ENCODE measurements at regions not wholly inside any gene's neighbourhood (a gene's known extent, or its start where the extent isn't known, plus 50 kb on each side); places are given as distances from the start of the nearest gene placed in this dataset.

- Histone ChIP-seq H2AFZ (ENCODE audit: insufficient read depth, low read length, poor library complexity) (no peak overlapping the region), H2BK120ac (ENCODE audit: insufficient read depth, low read length, poor library complexity) (no peak overlapping the region), H3K27ac (ENCODE audit: low read depth, low read length) (no peak overlapping the region), H3K14ac (ENCODE audit: low read length) (no peak overlapping the region), H2BK12ac (ENCODE audit: low read length) (no peak overlapping the region), H3K23ac (ENCODE audit: low read length) (no peak overlapping the region), H3K79me2 (ENCODE audit: control insufficient read depth, insufficient read depth, low read length, poor library complexity) (no peaks in the 10 kb centered on the region), H3K79me1 (ENCODE audit: low read length) (no peaks in the 10 kb centered on the region), H3K36me3 (ENCODE audit: control insufficient read depth in 1 of 2, insufficient read depth in 2 of 2, low read length in 2 of 2) (no peaks in the 10 kb centered on the region), H3K9me3 (ENCODE audit: insufficient read depth, low read depth, low read length) (no peaks in the 10 kb centered on the region), H4K8ac (ENCODE audit: low read depth, low read length) (no peak overlapping the region), H2AK5ac (ENCODE audit: low read length) (no peak overlapping the region), H3K9ac (ENCODE audit: low read length) (no peak overlapping the region), H4K91ac (ENCODE audit: low read depth, low read length) (no peak overlapping the region), H3K27me3 (ENCODE audit: insufficient read depth, low read length) (no peaks in the 10 kb centered on the region), H3K18ac (ENCODE audit: low read length) (no peak overlapping the region), H2BK5ac (ENCODE audit: low read depth, low read length, poor library complexity) (no peak overlapping the region), H3K4ac (ENCODE audit: low read depth, low read length) (no peak overlapping the region), H4K12ac (ENCODE audit: low read depth, low read length) (no peak overlapping the region), H3K4me1 (ENCODE audit: control insufficient read depth in 1 of 2, insufficient read depth in 2 of 2, low read length in 2 of 2) (no peaks in the 10 kb centered on the region), H3K4me3 (ENCODE audit: low read depth, low read length) (no peak overlapping the region), H3K4me2 (ENCODE audit: low read length) (no peak overlapping the region)
- WGBS (ENCODE audit: extremely low coverage, insufficient coverage, insufficient read length), result no CpG with 5 or more reads among the region's 1 CpG
- no peak for DNase-seq
Observed at GRCh38 chr2:56450047-56450446, 266.3 kb downstream of the CCDC85A start.

DNA sequence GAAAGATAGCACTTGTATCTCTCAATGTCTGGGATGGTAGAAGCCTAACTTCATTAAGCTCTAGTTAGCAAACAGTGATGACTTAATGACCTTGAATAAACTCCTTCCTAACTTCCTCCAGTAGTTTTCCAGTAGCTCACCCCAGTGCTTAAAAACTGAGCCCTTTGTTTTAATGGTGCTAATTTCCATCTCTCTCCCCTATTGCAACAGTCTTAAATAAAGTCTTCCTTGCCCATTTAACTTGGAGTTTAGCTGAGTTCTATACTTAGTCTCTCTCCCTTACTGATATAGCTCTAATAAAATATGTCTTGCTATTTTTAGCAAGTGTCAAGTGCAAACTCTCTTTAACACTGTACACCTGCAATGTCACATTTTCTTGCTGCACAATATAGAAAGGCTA lies 267.0 kb downstream of the CCDC85A start:
- Histone ChIP-seq H2AFZ (ENCODE audit: insufficient read depth, low read length, poor library complexity) (no peak overlapping the region), H4K91ac (ENCODE audit: low read depth, low read length) (no peak overlapping the region), H4K12ac (ENCODE audit: low read depth, low read length) (no peak overlapping the region), H2BK12ac (ENCODE audit: low read length) (no peak overlapping the region), H3K4me1 (ENCODE audit: control insufficient read depth in 1 of 2, insufficient read depth in 2 of 2, low read length in 2 of 2) (no peaks in the 10 kb centered on the region), H3K9me3 (ENCODE audit: insufficient read depth, low read depth, low read length) (no peaks in the 10 kb centered on the region), H3K36me3 (ENCODE audit: control insufficient read depth in 1 of 2, insufficient read depth in 2 of 2, low read length in 2 of 2) (no peaks in the 10 kb centered on the region), H3K79me2 (ENCODE audit: control insufficient read depth, insufficient read depth, low read length, poor library complexity) (no peaks in the 10 kb centered on the region), H2BK5ac (ENCODE audit: low read depth, low read length, poor library complexity) (no peak overlapping the region), H3K23ac (ENCODE audit: low read length) (no peak overlapping the region), H3K4ac (ENCODE audit: low read depth, low read length) (no peak overlapping the region), H3K4me2 (ENCODE audit: low read length) (no peak overlapping the region), H4K8ac (ENCODE audit: low read depth, low read length) (no peak overlapping the region), H3K18ac (ENCODE audit: low read length) (no peak overlapping the region), H3K27ac (ENCODE audit: low read depth, low read length) (no peak overlapping the region), H2AK5ac (ENCODE audit: low read length) (no peak overlapping the region), H3K27me3 (ENCODE audit: insufficient read depth, low read length) (no peaks in the 10 kb centered on the region), H2BK120ac (ENCODE audit: insufficient read depth, low read length, poor library complexity) (no peak overlapping the region), H3K14ac (ENCODE audit: low read length) (no peak overlapping the region), H3K79me1 (ENCODE audit: low read length) (no peaks in the 10 kb centered on the region), H3K4me3 (ENCODE audit: low read depth, low read length) (no peak overlapping the region), H3K9ac (ENCODE audit: low read length) (no peak overlapping the region)
- DNase-seq, result no peak

DNA sequence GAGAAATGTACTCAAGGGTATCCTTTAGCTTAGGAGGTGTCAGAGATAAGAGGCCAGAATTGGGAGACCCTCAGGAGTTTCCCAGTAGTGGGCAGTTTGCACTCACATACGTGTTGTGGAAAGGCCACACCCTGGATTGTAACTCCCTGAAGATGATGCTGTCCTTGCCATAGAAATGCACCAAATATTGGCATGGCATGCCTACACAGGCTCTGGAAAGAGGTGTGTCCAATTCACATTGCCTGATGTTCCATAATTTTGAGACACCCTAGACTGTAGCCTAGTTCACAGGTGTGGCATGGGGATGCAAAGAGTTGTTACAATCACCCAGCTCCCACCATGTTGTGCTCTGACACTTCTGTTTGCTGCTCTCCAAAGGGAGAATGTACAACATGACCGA lies 271.9 kb downstream of the CCDC85A start:
- Histone ChIP-seq H3K27me3 (ENCODE audit: insufficient read depth, low read length) (no peaks in the 10 kb centered on the region), H3K9me3 (ENCODE audit: insufficient read depth, low read depth, low read length) (no peaks in the 10 kb centered on the region), H3K4ac (ENCODE audit: low read depth, low read length) (no peak overlapping the region), H3K4me1 (ENCODE audit: control insufficient read depth in 1 of 2, insufficient read depth in 2 of 2, low read length in 2 of 2) (no peaks in the 10 kb centered on the region), H3K18ac (ENCODE audit: low read length) (no peak overlapping the region), H4K12ac (ENCODE audit: low read depth, low read length) (no peak overlapping the region), H3K79me1 (ENCODE audit: low read length) (no peaks in the 10 kb centered on the region), H3K14ac (ENCODE audit: low read length) (no peak overlapping the region), H2BK5ac (ENCODE audit: low read depth, low read length, poor library complexity) (no peak overlapping the region), H2BK120ac (ENCODE audit: insufficient read depth, low read length, poor library complexity) (no peak overlapping the region), H3K79me2 (ENCODE audit: control insufficient read depth, insufficient read depth, low read length, poor library complexity) (no peaks in the 10 kb centered on the region), H3K4me2 (ENCODE audit: low read length) (no peak overlapping the region), H4K8ac (ENCODE audit: low read depth, low read length) (no peak overlapping the region), H3K36me3 (ENCODE audit: control insufficient read depth in 1 of 2, insufficient read depth in 2 of 2, low read length in 2 of 2) (no peaks in the 10 kb centered on the region), H3K23ac (ENCODE audit: low read length) (no peak overlapping the region), H2BK12ac (ENCODE audit: low read length) (no peak overlapping the region), H3K4me3 (ENCODE audit: low read depth, low read length) (no peak overlapping the region), H4K91ac (ENCODE audit: low read depth, low read length) (no peak overlapping the region), H3K9ac (ENCODE audit: low read length) (no peak overlapping the region), H3K27ac (ENCODE audit: low read depth, low read length) (no peak overlapping the region), H2AK5ac (ENCODE audit: low read length) (no peak overlapping the region), H2AFZ (ENCODE audit: insufficient read depth, low read length, poor library complexity) (no peak overlapping the region)
- no CpG with 5 or more reads among the region's 2 CpGs for WGBS (ENCODE audit: extremely low coverage, insufficient coverage, insufficient read length)
- no peak for DNase-seq

DNA sequence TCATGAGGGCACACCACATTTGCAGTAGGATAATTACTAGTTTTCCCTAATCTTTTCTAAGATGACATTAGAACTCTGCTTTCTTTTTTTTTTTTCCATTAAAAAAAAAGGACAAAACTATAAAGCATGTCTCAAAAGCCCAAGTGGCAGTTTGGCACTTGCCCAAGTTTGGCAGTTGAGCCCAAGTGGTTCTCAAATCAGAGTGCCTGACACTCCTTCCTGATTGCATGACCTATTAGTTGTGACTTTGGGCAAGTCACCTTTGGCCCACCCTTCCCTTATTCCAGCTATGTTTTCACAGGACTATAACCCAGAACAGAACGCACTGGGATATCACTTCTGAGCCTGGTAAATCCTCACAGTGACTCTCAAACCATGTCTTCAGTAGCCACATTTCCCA lies 273.0 kb downstream of the CCDC85A start:
- Histone ChIP-seq H3K27me3 (ENCODE audit: insufficient read depth, low read length) (no peaks in the 10 kb centered on the region), H3K79me2 (ENCODE audit: control insufficient read depth, insufficient read depth, low read length, poor library complexity) (no peaks in the 10 kb centered on the region), H2BK5ac (ENCODE audit: low read depth, low read length, poor library complexity) (no peak overlapping the region), H4K8ac (ENCODE audit: low read depth, low read length) (no peak overlapping the region), H3K9me3 (ENCODE audit: insufficient read depth, low read depth, low read length) (no peaks in the 10 kb centered on the region), H3K9ac (ENCODE audit: low read length) (no peak overlapping the region), H2BK120ac (ENCODE audit: insufficient read depth, low read length, poor library complexity) (no peak overlapping the region), H3K4me2 (ENCODE audit: low read length) (no peak overlapping the region), H3K18ac (ENCODE audit: low read length) (no peak overlapping the region), H4K91ac (ENCODE audit: low read depth, low read length) (no peak overlapping the region), H3K79me1 (ENCODE audit: low read length) (no peaks in the 10 kb centered on the region), H3K36me3 (ENCODE audit: control insufficient read depth in 1 of 2, insufficient read depth in 2 of 2, low read length in 2 of 2) (no peaks in the 10 kb centered on the region), H2BK12ac (ENCODE audit: low read length) (no peak overlapping the region), H3K14ac (ENCODE audit: low read length) (no peak overlapping the region), H3K4me3 (ENCODE audit: low read depth, low read length) (no peak overlapping the region), H3K27ac (ENCODE audit: low read depth, low read length) (no peak overlapping the region), H3K4me1 (ENCODE audit: control insufficient read depth in 1 of 2, insufficient read depth in 2 of 2, low read length in 2 of 2) (no peaks in the 10 kb centered on the region), H4K12ac (ENCODE audit: low read depth, low read length) (no peak overlapping the region), H3K23ac (ENCODE audit: low read length) (no peak overlapping the region), H2AFZ (ENCODE audit: insufficient read depth, low read length, poor library complexity) (no peak overlapping the region), H3K4ac (ENCODE audit: low read depth, low read length) (no peak overlapping the region), H2AK5ac (ENCODE audit: low read length) (no peak overlapping the region)
- WGBS (ENCODE audit: extremely low coverage, insufficient coverage, insufficient read length), result no CpG with 5 or more reads among the region's 1 CpG
- DNase-seq, result no peak

GRCh38 chr2:56460508-56460907 lies 276.7 kb downstream of the CCDC85A start:
- Histone ChIP-seq H3K27me3 (ENCODE audit: insufficient read depth, low read length) (no peaks in the 10 kb centered on the region), H3K9ac (ENCODE audit: low read length) (no peak overlapping the region), H3K18ac (ENCODE audit: low read length) (no peak overlapping the region), H3K4me2 (ENCODE audit: low read length) (no peak overlapping the region), H3K36me3 (ENCODE audit: control insufficient read depth in 1 of 2, insufficient read depth in 2 of 2, low read length in 2 of 2) (no peaks in the 10 kb centered on the region), H2BK12ac (ENCODE audit: low read length) (no peak overlapping the region), H4K91ac (ENCODE audit: low read depth, low read length) (no peak overlapping the region), H3K4me3 (ENCODE audit: low read depth, low read length) (no peak overlapping the region), H2BK5ac (ENCODE audit: low read depth, low read length, poor library complexity) (no peak overlapping the region), H3K4ac (ENCODE audit: low read depth, low read length) (no peak overlapping the region), H3K79me2 (ENCODE audit: control insufficient read depth, insufficient read depth, low read length, poor library complexity) (no peaks in the 10 kb centered on the region), H3K27ac (ENCODE audit: low read depth, low read length) (no peak overlapping the region), H3K9me3 (ENCODE audit: insufficient read depth, low read depth, low read length) (no peaks in the 10 kb centered on the region), H2AFZ (ENCODE audit: insufficient read depth, low read length, poor library complexity) (no peak overlapping the region), H2BK120ac (ENCODE audit: insufficient read depth, low read length, poor library complexity) (no peak overlapping the region), H3K79me1 (ENCODE audit: low read length) (no peaks in the 10 kb centered on the region), H4K12ac (ENCODE audit: low read depth, low read length) (no peak overlapping the region), H3K23ac (ENCODE audit: low read length) (no peak overlapping the region), H2AK5ac (ENCODE audit: low read length) (no peak overlapping the region), H3K4me1 (ENCODE audit: control insufficient read depth in 1 of 2, insufficient read depth in 2 of 2, low read length in 2 of 2) (no peaks in the 10 kb centered on the region), H3K14ac (ENCODE audit: low read length) (no peak overlapping the region), H4K8ac (ENCODE audit: low read depth, low read length) (no peak overlapping the region)
- WGBS (ENCODE audit: extremely low coverage, insufficient coverage, insufficient read length), result no CpG with 5 or more reads among the region's 1 CpG
- DNase-seq, result no peak
